Immature natural killer cell (primary cell): ENCODE measurements at regions not wholly inside any gene's neighbourhood (a gene's known extent, or its start where the extent isn't known, plus 50 kb on each side); places are given as distances from the start of the nearest gene placed in this dataset.
"Not testable (repeated sequence)": the region's sequence is repeated elsewhere in the genome, so short reads cannot be mapped to it uniquely, and the experiment has no call there.

Experiments used
- DNase-seq, 3 donors: peaks; one replicate each; pipeline ENCODE4 v3.0.0; 2022; ENCODE audit warnings: mixed read lengths in 1 of 3
- H3K27ac Mint-ChIP-seq, 6 donors: one replicate each; pipeline ENCODE4 v1.8.0; 2020; ENCODE audit warnings: mixed read lengths in 6 of 6, mild to moderate bottlenecking in 5 of 6, inconsistent platforms in 4 of 6, moderate library complexity in 3 of 6
- H3K27me3 Mint-ChIP-seq, 3 donors: one replicate each; pipeline ENCODE4 v1.8.0; 2020 to 2021; ENCODE audit warnings: low read depth in 3 of 3, mild to moderate bottlenecking in 3 of 3, mixed read lengths in 3 of 3, moderate library complexity in 3 of 3, inconsistent platforms in 1 of 3
- H3K36me3 Mint-ChIP-seq, 3 donors: one replicate each; pipeline ENCODE4 v1.8.0; 2020; ENCODE audit warnings: mixed read lengths in 3 of 3, inconsistent platforms in 2 of 3, mild to moderate bottlenecking in 2 of 3
- H3K4me1 Mint-ChIP-seq, 2 donors: one replicate each; pipeline ENCODE4 v1.8.0; 2020; ENCODE audit warnings: inconsistent platforms in 2 of 2, mild to moderate bottlenecking in 2 of 2, mixed read lengths in 2 of 2, moderate library complexity in 1 of 2
- H3K4me3 Mint-ChIP-seq, 5 donors: one replicate each; pipeline ENCODE4 v1.8.0; 2020; ENCODE audit warnings: mild to moderate bottlenecking in 5 of 5, mixed read lengths in 5 of 5, inconsistent platforms in 3 of 5, moderate library complexity in 3 of 5
- H3K9me3 Mint-ChIP-seq, 6 donors: one replicate each; pipeline ENCODE4 v1.8.0; 2020; ENCODE audit warnings: mild to moderate bottlenecking in 6 of 6, mixed read lengths in 6 of 6, inconsistent platforms in 4 of 6, moderate library complexity in 3 of 6

- H3K36me3 Mint-ChIP-seq = no peaks in the 10 kb centered on the region
- no peak overlapping the region for H3K27ac Mint-ChIP-seq
- no peaks in the 10 kb centered on the region for H3K9me3 Mint-ChIP-seq
- no peak for DNase-seq
- H3K27me3 Mint-ChIP-seq = peaks cover 3 to 13% (median 12%) of the 10 kb centered on the region in 3 donors
- peaks cover 9 to 24% of the 10 kb centered on the region in 2 donors for H3K4me1 Mint-ChIP-seq
- no peak overlapping the region for H3K4me3 Mint-ChIP-seq
These were observed 320.5 kb downstream of the VRK1 start for GRCh38 chr14:97117693-97118092.

GRCh38 chr14:97120204-97120603 is 323.0 kb downstream of the VRK1 start:
- DNase-seq = no peak
- H3K9me3 Mint-ChIP-seq = no peaks in the 10 kb centered on the region
- H3K27me3 Mint-ChIP-seq = peaks cover 6 to 12% (median 8%) of the 10 kb centered on the region in 3 donors
- peaks cover 9 to 24% of the 10 kb centered on the region in 2 donors for H3K4me1 Mint-ChIP-seq
- H3K36me3 Mint-ChIP-seq = no peaks in the 10 kb centered on the region
- H3K27ac Mint-ChIP-seq = peak overlapping the region in 2 of 6 donors; percentile 36 to 38
- no peak overlapping the region for H3K4me3 Mint-ChIP-seq

DNA sequence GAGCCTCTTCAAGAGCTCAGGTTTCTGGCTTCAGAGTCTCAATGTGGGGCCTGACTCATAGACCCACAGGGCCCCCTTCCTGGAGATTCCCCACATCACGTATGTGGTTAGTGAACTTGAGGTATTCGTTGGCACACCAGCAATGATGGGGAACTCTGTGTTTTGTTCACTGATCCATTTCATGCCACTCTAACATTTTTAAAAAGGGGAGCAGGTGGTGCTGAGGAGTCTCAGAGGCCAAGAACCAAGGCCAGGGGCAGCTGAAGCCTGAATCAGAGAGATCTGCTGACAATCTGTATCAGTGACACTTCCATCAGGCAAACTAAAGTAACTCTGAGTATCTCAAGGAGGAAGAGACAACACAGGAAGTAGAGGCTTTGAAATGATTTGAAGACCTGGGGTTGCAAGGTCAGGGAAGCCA is 323.4 kb downstream of the VRK1 start:
- no peaks in the 10 kb centered on the region for H3K9me3 Mint-ChIP-seq
- peaks cover 5 to 11% (median 6%) of the 10 kb centered on the region in 3 donors for H3K27me3 Mint-ChIP-seq
- no peak overlapping the region for H3K4me3 Mint-ChIP-seq
- H3K36me3 Mint-ChIP-seq = no peaks in the 10 kb centered on the region
- peak in 1 of 3 donors; percentile 3 for DNase-seq
- peak overlapping the region in 4 of 6 donors; percentile 15 to 38 (median 36) for H3K27ac Mint-ChIP-seq
- H3K4me1 Mint-ChIP-seq = peaks cover 9 to 24% of the 10 kb centered on the region in 2 donors

DNA sequence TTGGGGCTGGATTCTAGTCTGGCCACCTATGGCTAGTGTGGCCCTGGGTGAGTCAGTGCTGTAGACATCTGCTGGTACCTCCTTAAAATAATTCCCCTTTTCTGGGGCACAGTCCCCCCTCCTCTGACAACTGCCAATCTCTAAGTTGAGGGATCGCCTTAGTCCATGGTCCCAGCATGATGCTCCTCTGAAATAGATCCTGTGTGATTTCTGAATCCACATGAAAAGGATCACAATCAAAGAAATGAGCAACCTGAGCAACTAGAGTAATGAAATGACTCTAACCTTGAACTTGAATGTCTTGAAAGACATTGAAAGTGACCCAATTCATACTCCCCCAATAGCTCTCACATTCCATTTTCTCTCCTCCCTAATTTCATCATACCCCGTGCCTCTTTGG is 332.5 kb downstream of the VRK1 start:
- no peaks in the 10 kb centered on the region for H3K4me1 Mint-ChIP-seq
- H3K27me3 Mint-ChIP-seq = peaks cover 0 to 3% (median 2%) of the 10 kb centered on the region in 3 donors
- H3K36me3 Mint-ChIP-seq = no peaks in the 10 kb centered on the region
- H3K4me3 Mint-ChIP-seq = no peak overlapping the region
- DNase-seq = no peak
- no peak overlapping the region for H3K27ac Mint-ChIP-seq
- peaks cover 0 to 3% (median 0%) of the 10 kb centered on the region in 6 donors for H3K9me3 Mint-ChIP-seq

GRCh38 chr14:97135847-97136246 is 338.7 kb downstream of the VRK1 start:
- DNase-seq, H3K36me3 Mint-ChIP-seq, H3K4me1 Mint-ChIP-seq, H3K9me3 Mint-ChIP-seq, H3K27me3 Mint-ChIP-seq: not testable (repeated sequence)
- Mint-ChIP-seq H3K4me3 (peak overlapping the region in 1 of 5 donors; percentile 19), H3K27ac (peak overlapping the region in 1 of 6 donors; percentile 36)

- H3K27ac Mint-ChIP-seq = no peak overlapping the region
- H3K4me1 Mint-ChIP-seq = peaks cover 0 to 3% of the 10 kb centered on the region in 2 donors
- no peak for DNase-seq
- no peak overlapping the region for H3K4me3 Mint-ChIP-seq
- H3K27me3 Mint-ChIP-seq = peaks cover 2 to 6% (median 4%) of the 10 kb centered on the region in 3 donors
- H3K36me3 Mint-ChIP-seq = peaks cover 0 to 4% (median 0%) of the 10 kb centered on the region in 3 donors
- peaks cover 0 to 2% (median 0%) of the 10 kb centered on the region in 6 donors for H3K9me3 Mint-ChIP-seq
These were observed 340.5 kb downstream of the VRK1 start for GRCh38 chr14:97137705-97138104.

- H3K27ac Mint-ChIP-seq = no peak overlapping the region
- DNase-seq = no peak
- peaks cover 0 to 3% of the 10 kb centered on the region in 2 donors for H3K4me1 Mint-ChIP-seq
- H3K4me3 Mint-ChIP-seq = no peak overlapping the region
- peaks cover 2 to 8% (median 6%) of the 10 kb centered on the region in 3 donors for H3K27me3 Mint-ChIP-seq
- H3K9me3 Mint-ChIP-seq = peaks cover 0 to 2% (median 0%) of the 10 kb centered on the region in 6 donors
- peaks cover 0 to 4% (median 0%) of the 10 kb centered on the region in 3 donors for H3K36me3 Mint-ChIP-seq
These were observed 341.6 kb downstream of the VRK1 start for GRCh38 chr14:97138801-97139200.

GRCh38 chr14:97143011-97143410 is 345.8 kb downstream of the VRK1 start:
- H3K36me3 Mint-ChIP-seq = no peaks in the 10 kb centered on the region
- no peak overlapping the region for H3K27ac Mint-ChIP-seq
- no peaks in the 10 kb centered on the region for H3K4me1 Mint-ChIP-seq
- no peaks in the 10 kb centered on the region for H3K9me3 Mint-ChIP-seq
- DNase-seq = no peak
- peaks cover 0 to 14% (median 2%) of the 10 kb centered on the region in 3 donors for H3K27me3 Mint-ChIP-seq
- H3K4me3 Mint-ChIP-seq = no peak overlapping the region

DNA sequence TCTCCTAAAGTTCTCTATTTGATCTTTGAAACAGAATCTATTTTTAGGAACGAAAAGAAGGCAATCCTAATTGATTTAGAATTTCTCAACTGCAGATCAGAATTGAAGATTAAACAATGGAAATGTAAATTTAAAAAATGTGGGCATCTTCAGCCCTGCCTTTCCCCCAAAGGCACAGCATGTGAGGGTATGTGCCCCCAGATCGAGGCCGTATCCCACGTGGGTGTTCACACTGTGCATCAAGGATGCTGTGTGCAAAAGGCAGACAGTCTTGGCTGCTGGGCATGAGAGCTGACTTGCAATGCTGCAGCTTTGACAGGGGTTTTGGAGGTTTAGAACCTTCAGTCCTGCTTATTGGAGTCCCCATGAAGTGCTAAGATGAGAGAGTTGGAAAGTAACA is 346.3 kb downstream of the VRK1 start:
- no peak overlapping the region for H3K4me3 Mint-ChIP-seq
- no peaks in the 10 kb centered on the region for H3K9me3 Mint-ChIP-seq
- DNase-seq = no peak
- H3K4me1 Mint-ChIP-seq = no peaks in the 10 kb centered on the region
- H3K27me3 Mint-ChIP-seq = peaks cover 0 to 15% (median 2%) of the 10 kb centered on the region in 3 donors
- H3K36me3 Mint-ChIP-seq = no peaks in the 10 kb centered on the region
- H3K27ac Mint-ChIP-seq = no peak overlapping the region

- not testable (repeated sequence) for DNase-seq, H3K4me1 Mint-ChIP-seq, H3K4me3 Mint-ChIP-seq, H3K9me3 Mint-ChIP-seq, H3K36me3 Mint-ChIP-seq, H3K27ac Mint-ChIP-seq
- peaks cover 2 to 11% (median 5%) of the 10 kb centered on the region in 3 donors for H3K27me3 Mint-ChIP-seq
These were observed 350.8 kb downstream of the VRK1 start for GRCh38 chr14:97148021-97148420.

- Mint-ChIP-seq H3K9me3 (no peaks in the 10 kb centered on the region), H3K4me1 (peaks cover 0 to 2% of the 10 kb centered on the region in 2 donors), H3K27me3 (peaks cover 2 to 14% (median 5%) of the 10 kb centered on the region in 3 donors), H3K27ac (no peak overlapping the region), H3K4me3 (no peak overlapping the region), H3K36me3 (no peaks in the 10 kb centered on the region)
- no peak for DNase-seq
These were observed 352.6 kb downstream of the VRK1 start for GRCh38 chr14:97149775-97150174.

DNA sequence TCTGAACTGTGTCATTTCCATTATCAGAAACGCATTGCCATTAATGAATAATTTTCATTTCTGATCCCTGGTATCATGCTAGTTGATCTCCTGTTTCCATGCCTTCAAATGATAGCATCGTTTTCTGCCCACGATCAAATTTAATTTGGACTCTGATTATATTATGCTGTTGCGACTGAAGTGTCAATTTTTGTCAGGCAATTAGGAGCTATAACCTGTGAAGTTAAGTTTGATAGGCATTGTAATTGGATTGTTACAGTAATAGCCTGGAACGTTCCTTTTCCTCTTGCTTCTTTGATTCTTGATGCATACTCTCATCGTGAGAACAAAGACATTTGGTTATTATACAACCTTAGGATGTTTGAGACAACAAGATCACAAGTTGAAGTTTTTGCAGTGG is 356.3 kb downstream of the VRK1 start:
- Mint-ChIP-seq H3K27me3 (peaks cover 9 to 15% (median 10%) of the 10 kb centered on the region in 3 donors), H3K9me3 (no peaks in the 10 kb centered on the region), H3K36me3 (peaks cover 0 to 4% (median 0%) of the 10 kb centered on the region in 3 donors), H3K4me3 (no peak overlapping the region), H3K4me1 (peaks cover 0 to 2% of the 10 kb centered on the region in 2 donors), H3K27ac (no peak overlapping the region)
- no peak for DNase-seq

DNA sequence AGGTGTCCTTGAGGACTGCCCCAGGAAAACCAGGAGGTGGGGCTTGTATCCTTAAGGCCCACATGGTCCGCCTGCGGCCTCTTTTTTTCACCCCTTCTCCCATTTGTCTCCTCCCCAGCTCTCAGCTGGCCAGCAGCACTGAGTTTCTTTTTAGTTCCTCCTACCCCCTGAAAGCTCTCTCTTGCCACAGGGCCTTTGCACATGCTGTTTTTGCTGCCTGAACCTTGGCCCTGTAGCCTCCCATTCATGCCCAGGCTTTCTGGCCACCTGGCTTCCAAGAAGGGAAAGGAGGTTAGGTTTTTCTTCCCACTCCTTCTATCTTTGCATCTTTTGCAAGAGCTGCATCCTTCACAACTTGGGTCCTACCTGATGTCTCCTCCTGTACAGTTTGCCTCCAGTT is 358.1 kb downstream of the VRK1 start:
- H3K27me3 Mint-ChIP-seq = peaks cover 5 to 15% (median 10%) of the 10 kb centered on the region in 3 donors
- no peak overlapping the region for H3K27ac Mint-ChIP-seq
- peaks cover 0 to 2% of the 10 kb centered on the region in 2 donors for H3K4me1 Mint-ChIP-seq
- no peak overlapping the region for H3K4me3 Mint-ChIP-seq
- peaks cover 0 to 7% (median 4%) of the 10 kb centered on the region in 3 donors for H3K36me3 Mint-ChIP-seq
- no peak for DNase-seq
- H3K9me3 Mint-ChIP-seq = peaks cover 0 to 2% (median 0%) of the 10 kb centered on the region in 6 donors

DNA sequence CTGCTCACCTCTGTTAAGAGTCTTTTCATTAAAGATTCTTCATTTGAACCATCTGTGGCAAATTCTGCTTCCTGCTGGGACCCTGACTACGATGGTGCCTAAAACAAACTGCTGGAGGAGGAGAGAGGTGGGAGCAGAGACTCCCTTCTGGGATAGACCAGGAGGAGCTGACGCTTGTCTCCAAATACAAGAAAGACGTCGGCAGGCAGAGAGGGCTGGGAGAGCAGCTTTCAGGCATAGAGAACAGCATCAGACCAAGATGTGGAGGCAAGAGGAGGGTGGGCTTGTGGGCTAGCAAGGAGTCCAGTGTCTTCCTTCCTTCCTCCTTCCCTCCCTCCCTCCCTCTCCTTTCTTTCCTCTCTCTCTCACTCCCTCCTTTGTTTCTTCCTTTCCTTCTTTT is 358.6 kb downstream of the VRK1 start:
- no peak for DNase-seq
- H3K27ac Mint-ChIP-seq = no peak overlapping the region
- H3K4me1 Mint-ChIP-seq = peaks cover 0 to 2% of the 10 kb centered on the region in 2 donors
- H3K36me3 Mint-ChIP-seq = peaks cover 0 to 7% (median 4%) of the 10 kb centered on the region in 3 donors
- H3K27me3 Mint-ChIP-seq = peaks cover 5 to 13% (median 10%) of the 10 kb centered on the region in 3 donors
- no peak overlapping the region for H3K4me3 Mint-ChIP-seq
- H3K9me3 Mint-ChIP-seq = peaks cover 0 to 2% (median 0%) of the 10 kb centered on the region in 6 donors

DNA sequence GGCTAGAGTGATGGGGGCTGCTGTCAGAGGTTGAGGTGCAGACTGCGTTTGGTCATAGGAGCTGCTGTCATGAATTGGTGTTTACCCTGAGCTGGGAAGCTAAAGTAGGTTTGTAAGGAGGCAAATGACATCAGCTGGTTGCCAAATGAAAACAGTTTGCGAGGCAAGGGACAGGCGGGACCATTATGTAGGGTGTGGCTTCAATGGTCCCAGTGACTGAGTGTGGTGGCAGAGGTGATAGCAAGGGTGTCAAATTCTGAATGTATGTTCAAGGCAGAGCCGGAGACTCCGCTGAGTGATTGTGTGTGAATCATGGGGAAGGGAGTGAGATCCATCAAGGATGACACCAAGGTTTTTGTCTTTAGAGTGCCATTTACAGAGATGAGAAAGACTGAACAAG is 359.5 kb downstream of the VRK1 start:
- Mint-ChIP-seq H3K4me1 (peaks cover 0 to 2% of the 10 kb centered on the region in 2 donors), H3K36me3 (peaks cover 0 to 7% (median 4%) of the 10 kb centered on the region in 3 donors), H3K9me3 (peaks cover 0 to 2% (median 0%) of the 10 kb centered on the region in 6 donors), H3K4me3 (no peak overlapping the region), H3K27me3 (peaks cover 5 to 13% (median 8%) of the 10 kb centered on the region in 3 donors), H3K27ac (no peak overlapping the region)
- no peak for DNase-seq
